ENCODE measurements at regions not wholly inside any gene's neighbourhood (a gene's known extent, or its start where the extent isn't known, plus 50 kb on each side); places are given as distances from the start of the nearest gene placed in this dataset.

GRCh38 chr12:89072294-89073026, 279.8 kb downstream of the DUSP6 start:
- no peak for TF ChIP-seq CTCF (conservative IDR thresholded peaks at IDR 0.05)
- Mint-ChIP-seq H3K27ac (peak overlapping the region; percentile 4), H3K27me3 (peaks cover 3% of the 10 kb centered on the region), H3K4me3 (no peak overlapping the region), H3K4me1 (ENCODE audit: unreplicated experiment) (peaks cover 5% of the 10 kb centered on the region), H3K9me3 (no peaks in the 10 kb centered on the region), H3K36me3 (no peaks in the 10 kb centered on the region)
- DNase-seq (ENCODE audit: extremely low spot score, unreplicated experiment) = no peak

DNA sequence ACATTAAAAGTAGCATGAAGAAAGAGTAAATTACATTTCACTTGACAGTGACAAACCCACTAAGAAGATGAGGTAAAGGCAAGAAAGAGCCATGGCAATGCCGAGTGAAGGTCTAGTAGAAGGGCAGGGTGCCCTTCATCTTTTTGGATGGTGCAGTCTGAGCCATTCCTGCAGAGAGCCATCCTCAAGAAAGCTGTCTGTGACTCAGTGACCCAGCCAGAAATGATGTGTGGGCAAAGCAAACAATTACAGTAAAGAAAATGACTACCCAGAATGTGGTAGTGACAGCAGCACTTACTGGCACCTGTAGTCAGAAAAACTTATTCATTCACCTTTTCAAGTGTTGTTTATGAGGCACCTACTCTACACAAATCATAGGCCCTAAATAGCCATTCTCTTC, 281.7 kb downstream of the DUSP6 start:
- peaks cover 3% of the 10 kb centered on the region for H3K27me3 Mint-ChIP-seq
- H3K36me3 Mint-ChIP-seq = no peaks in the 10 kb centered on the region
- H3K4me1 Mint-ChIP-seq (ENCODE audit: unreplicated experiment) = peaks cover 5% of the 10 kb centered on the region
- H3K9me3 Mint-ChIP-seq = no peaks in the 10 kb centered on the region
- no peak overlapping the region for H3K27ac Mint-ChIP-seq
- no peak overlapping the region for H3K4me3 Mint-ChIP-seq
- DNase-seq (ENCODE audit: extremely low spot score, unreplicated experiment) = no peak
- no peak for TF ChIP-seq CTCF (conservative IDR thresholded peaks at IDR 0.05)

- H3K27ac Mint-ChIP-seq = no peak overlapping the region
- H3K9me3 Mint-ChIP-seq = no peaks in the 10 kb centered on the region
- DNase-seq (ENCODE audit: extremely low spot score, unreplicated experiment) = no peak
- peaks cover 5% of the 10 kb centered on the region for H3K4me1 Mint-ChIP-seq (ENCODE audit: unreplicated experiment)
- no peak overlapping the region for H3K4me3 Mint-ChIP-seq
- H3K36me3 Mint-ChIP-seq = no peaks in the 10 kb centered on the region
- TF ChIP-seq CTCF (conservative IDR thresholded peaks at IDR 0.05) = no peak
- H3K27me3 Mint-ChIP-seq = peaks cover 3% of the 10 kb centered on the region
Observed at GRCh38 chr12:89069431-89069830, 282.9 kb downstream of the DUSP6 start.

DNA sequence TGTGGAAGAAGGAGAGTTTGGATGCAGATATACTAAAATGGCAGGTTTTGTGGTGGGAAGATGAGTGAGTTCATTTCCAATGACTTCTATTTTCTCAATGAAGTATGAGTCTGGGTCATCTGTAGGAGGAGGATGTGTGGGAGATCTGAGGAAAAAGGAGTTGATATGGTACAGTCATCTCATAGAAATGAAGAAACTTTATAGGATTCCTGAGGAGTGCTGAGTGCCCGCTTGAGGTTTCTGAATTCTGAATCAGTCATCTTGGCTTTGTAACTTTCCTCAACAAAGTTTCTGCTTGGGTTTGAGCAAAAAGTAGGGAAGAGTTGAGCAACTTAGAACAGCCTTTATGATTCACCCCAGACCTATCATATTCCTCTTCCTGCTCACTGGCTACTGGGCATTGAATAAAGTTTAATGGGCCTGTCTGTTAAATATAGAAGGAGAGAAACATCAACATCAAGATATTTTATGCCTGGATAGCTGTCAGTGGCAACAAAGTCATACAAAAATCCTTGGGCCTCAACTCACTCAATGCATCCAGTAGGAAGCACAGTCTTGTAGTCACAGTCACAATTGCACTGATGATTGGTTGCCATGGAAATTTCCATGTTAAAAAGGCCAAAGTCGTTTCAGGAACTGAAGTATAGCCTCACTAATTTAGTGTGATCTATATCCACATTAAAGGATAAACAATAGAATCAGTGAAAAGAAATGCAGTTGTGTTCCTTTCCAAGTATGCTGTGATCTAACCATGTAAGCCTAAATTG, 284.7 kb downstream of the DUSP6 start:
- Mint-ChIP-seq H3K27me3 (peaks cover 3% of the 10 kb centered on the region), H3K27ac (no peak overlapping the region), H3K4me1 (ENCODE audit: unreplicated experiment) (peaks cover under 1% of the 10 kb centered on the region), H3K4me3 (no peak overlapping the region), H3K9me3 (no peaks in the 10 kb centered on the region), H3K36me3 (no peaks in the 10 kb centered on the region)
- no peak for TF ChIP-seq CTCF (conservative IDR thresholded peaks at IDR 0.05)
- no peak for DNase-seq (ENCODE audit: extremely low spot score, unreplicated experiment)

GRCh38 chr12:89064780-89065179, 287.5 kb downstream of the DUSP6 start:
- no peaks in the 10 kb centered on the region for H3K9me3 Mint-ChIP-seq
- no peaks in the 10 kb centered on the region for H3K36me3 Mint-ChIP-seq
- TF ChIP-seq CTCF (conservative IDR thresholded peaks at IDR 0.05) = no peak
- no peak overlapping the region for H3K4me3 Mint-ChIP-seq
- peaks cover 13% of the 10 kb centered on the region for H3K4me1 Mint-ChIP-seq (ENCODE audit: unreplicated experiment)
- DNase-seq (ENCODE audit: extremely low spot score, unreplicated experiment) = no peak
- no peak overlapping the region for H3K27ac Mint-ChIP-seq
- H3K27me3 Mint-ChIP-seq = peaks cover 3% of the 10 kb centered on the region
